GM20000 (cell line): ENCODE measurements at regions not wholly inside any gene's neighbourhood (a gene's known extent, or its start where the extent isn't known, plus 50 kb on each side); places are given as distances from the start of the nearest gene placed in this dataset.

Source experiments
- DNase-seq: peaks from one replicate; pipeline ENCODE4 v3.0.0; 2012; ENCODE audit warnings: low spot score
- TF ChIP-seq, protein P1 (sequence below): IDR thresholded peaks from 2 replicates; pipeline ENCODE4 v1.5.1; 2012; ENCODE audit warnings: mild to moderate bottlenecking, control low read depth; ENCODE audit errors: extremely low read depth, missing control alignments

DNA sequence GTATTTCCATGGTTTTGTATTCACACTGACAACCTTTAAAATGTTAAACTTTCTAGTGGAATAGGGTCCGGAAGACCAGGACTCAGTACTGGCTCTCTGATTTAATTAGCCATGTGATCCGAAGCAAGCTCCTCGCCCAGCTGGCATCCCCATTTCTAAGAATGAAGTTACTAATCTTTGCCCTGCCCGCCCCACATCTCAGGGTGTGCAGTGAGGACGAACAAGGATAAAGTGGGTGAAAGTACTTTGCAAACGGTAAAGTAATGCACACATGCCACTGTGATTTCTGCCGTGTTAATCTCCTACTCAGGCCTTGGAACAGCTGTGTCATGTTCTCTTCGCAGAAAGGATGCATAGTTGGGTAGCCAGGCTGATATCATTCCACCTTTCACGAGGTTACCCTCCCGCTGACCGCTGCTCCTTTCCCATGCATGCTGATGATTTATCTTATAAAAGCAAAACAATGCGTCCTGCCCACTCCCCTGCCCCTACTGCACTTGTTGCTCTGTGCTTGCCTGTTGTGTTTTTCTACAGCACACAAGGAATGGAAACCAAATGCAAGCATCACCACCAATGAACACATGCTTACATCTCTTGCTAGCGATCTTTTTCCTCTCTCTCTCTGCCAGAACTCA lies 539.0 kb downstream of the EFNB2 start:
- TF ChIP-seq, protein P1, sequence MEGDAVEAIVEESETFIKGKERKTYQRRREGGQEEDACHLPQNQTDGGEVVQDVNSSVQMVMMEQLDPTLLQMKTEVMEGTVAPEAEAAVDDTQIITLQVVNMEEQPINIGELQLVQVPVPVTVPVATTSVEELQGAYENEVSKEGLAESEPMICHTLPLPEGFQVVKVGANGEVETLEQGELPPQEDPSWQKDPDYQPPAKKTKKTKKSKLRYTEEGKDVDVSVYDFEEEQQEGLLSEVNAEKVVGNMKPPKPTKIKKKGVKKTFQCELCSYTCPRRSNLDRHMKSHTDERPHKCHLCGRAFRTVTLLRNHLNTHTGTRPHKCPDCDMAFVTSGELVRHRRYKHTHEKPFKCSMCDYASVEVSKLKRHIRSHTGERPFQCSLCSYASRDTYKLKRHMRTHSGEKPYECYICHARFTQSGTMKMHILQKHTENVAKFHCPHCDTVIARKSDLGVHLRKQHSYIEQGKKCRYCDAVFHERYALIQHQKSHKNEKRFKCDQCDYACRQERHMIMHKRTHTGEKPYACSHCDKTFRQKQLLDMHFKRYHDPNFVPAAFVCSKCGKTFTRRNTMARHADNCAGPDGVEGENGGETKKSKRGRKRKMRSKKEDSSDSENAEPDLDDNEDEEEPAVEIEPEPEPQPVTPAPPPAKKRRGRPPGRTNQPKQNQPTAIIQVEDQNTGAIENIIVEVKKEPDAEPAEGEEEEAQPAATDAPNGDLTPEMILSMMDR = no peak
- no peak for DNase-seq

DNA sequence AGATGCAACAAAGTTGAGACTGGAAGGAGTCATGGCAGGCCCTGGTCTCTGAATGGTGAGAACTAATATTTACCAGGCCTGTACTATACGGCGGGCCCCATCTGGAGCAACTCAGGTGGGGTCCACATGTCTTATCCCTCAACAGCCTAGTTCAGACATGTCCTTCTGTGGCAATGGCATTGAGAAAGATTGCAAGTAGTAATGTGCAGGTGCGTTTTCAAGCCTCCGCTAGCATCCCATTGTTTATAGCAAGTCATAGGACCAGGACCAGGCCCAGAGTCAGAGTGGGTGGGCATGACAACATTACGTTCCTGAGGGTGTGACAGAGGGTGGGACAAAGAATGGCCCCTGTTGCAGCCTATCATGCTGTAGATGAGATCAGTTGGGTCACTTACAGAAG lies 541.1 kb downstream of the EFNB2 start:
- TF ChIP-seq, protein P1 = no peak
- DNase-seq = no peak

DNA sequence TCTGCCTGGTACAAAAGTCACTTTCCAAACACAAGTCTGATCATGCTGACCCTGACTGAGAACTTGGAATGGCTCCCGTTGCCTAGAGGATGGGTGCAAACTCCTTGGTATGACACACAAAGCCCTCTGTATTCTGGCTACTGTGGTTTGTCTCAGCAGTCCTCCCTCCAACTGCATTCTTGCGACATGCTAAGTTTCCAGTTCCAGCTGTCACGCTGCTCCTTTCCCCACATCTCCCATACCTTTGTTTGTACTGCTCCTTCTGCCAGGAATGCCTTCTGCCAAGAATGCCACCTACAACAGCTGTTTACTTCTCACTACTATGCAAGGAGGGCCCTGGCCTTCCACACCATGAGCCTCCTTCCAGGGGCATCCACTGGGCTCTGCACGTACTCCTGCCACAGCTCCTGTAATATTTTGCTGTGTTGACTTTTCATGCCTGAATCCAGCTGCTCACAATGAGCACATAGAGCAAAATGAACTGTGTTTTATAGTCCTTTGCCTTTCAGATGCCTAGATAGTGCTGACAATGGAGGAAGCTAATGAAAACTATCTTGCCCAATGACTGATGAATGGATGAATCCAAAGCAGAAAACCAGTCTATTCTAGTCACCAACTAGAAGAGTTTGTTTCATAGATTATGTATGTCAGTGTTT lies 543.7 kb downstream of the EFNB2 start:
- TF ChIP-seq, protein P1 = no peak
- no peak for DNase-seq

DNA sequence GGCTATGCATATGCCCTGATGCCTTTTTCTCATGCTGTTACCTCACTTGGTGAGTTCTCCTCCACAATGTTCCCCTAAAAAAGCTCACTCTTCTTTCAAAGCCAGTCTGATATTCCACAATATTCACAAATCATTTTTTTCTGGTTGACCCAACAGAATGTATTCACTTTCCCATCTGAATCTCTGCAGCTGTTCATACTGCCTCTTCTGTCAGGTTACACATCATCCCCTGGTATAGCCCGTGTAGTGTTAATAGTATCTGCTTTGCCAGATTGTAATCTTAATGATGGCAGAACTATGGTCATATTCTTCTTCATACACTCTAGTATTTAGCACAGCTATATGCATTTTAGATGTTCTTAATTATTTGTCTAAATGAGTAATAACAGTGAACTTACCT lies 544.3 kb downstream of the EFNB2 start:
- DNase-seq = no peak
- TF ChIP-seq, protein P1 = no peak

DNA sequence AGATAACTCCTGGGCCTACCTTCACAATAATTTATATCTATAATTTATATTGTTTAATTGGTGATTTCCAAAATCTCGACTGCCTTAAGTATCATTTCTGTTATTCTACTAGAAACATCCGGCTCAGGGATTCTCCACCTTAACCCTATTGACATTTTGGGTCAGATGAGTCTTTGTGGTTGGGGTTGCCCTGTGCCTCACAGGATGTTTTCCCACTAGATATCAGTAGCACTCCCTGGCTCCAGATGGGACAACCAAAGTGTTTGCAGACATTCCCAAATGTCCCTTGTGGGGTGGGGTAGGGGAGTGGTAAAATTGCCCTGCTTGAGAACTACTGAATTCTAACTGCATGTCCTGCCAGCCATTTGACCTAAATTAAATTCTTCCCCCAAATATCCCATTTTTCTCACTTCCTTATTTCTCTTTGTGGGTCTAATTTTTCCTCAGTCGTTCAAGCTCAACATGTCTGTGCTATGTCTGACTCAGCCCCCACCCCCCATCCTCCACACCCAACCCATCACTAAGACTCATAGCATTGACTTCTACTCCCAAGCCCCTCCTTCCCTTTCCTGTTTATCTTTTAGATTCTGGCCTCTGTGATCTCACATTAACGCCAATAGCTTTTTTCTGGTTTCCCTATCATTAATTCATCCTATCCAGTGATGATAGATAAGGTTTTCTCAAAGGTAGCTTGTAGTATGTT lies 545.1 kb downstream of the EFNB2 start:
- DNase-seq = no peak

DNA sequence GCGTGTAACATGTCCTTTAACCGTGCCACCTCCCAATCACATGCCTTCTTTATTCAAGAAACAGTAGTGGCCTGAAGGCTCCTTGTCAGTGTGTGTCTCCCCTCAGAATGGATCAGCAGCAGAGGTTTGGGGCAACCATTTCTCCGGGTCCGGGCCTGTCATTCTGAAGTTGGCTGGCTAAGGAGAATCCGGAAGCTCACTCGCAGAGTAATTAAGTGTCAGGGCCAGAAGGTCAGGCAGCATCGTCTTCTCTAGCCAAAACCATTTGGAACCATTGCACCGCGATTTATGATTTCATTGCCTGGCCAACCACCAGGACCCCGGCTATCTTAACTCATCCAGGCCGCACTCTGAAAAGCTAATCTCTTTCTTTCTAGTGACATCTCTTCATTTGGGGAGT lies 550.8 kb downstream of the EFNB2 start:
- no peak for DNase-seq
- TF ChIP-seq, protein P1 = no peak

More for the DNA sequence above, 545.1 kb downstream of the EFNB2 start:
- TF ChIP-seq, protein P1 = no peak

DNA sequence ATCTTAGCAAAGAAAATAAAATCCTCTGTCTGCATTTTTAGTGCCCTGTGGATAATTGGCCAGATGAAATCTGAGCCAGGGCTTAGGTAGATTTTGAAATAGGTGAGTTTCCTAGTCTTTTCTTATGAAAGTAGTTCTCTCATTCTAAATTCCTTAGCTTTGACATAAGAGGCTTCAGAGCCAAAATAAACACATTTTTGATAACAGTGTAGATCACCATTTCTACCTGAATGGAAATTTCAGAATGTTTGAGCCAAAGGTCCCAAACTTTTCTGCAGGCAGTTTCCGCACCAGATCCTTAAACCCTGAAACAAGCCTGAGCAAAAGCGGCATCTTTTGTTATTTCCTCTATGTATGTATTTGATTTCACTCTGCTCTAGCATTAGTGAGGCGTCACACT lies 551.2 kb downstream of the EFNB2 start:
- DNase-seq = no peak

More for the DNA sequence above, 551.2 kb downstream of the EFNB2 start:
- TF ChIP-seq, protein P1 = no peak
